OCI-LY1 (cell line): ENCODE measurements at regions not wholly inside any gene's neighbourhood (a gene's known extent, or its start where the extent isn't known, plus 50 kb on each side); places are given as distances from the start of the nearest gene placed in this dataset.
"Not testable (repeated sequence)": the region's sequence is repeated elsewhere in the genome, so short reads cannot be mapped to it uniquely, and the experiment has no call there.

ENCODE experiments used
- H2AFZ ChIP-seq: fragments of 200-600 bp; sonication (generic), shearing (Covaris generic); 2 replicates; pipeline ENCODE4 v1.6.0; 2014; ENCODE audit warnings: antibody characterized with exemption, mild to moderate bottlenecking, low read length
- H3F3A ChIP-seq: fragments of 200-600 bp; sonication (generic), shearing (Covaris generic); 2 replicates; pipeline ENCODE4 v1.6.0; 2014; ENCODE audit warnings: mild to moderate bottlenecking, antibody characterized with exemption, low read length, moderate library complexity; ENCODE audit not compliant: insufficient read depth
- H3K27ac ChIP-seq: fragments of 200-600 bp; sonication (generic); 2 replicates; pipeline ENCODE4 v1.5.1; 2014; ENCODE audit warnings: low read length, mixed run types, mild to moderate bottlenecking, low read depth; ENCODE audit not compliant: poor library complexity, severe bottlenecking
- H3K27me3 ChIP-seq: fragments of 200-600 bp; sonication (generic); 2 replicates; pipeline ENCODE4 v1.6.0; 2014; ENCODE audit warnings: antibody characterized with exemption, mild to moderate bottlenecking, low read length, moderate library complexity; ENCODE audit not compliant: insufficient read depth
- H3K36me3 ChIP-seq: fragments of 200-600 bp; sonication (generic); 2 replicates; pipeline ENCODE4 v1.6.1; 2014; ENCODE audit warnings: mild to moderate bottlenecking, antibody characterized with exemption, low read length, moderate library complexity, mixed read lengths; ENCODE audit not compliant: insufficient read depth
- H3K4me1 ChIP-seq: fragments of 200-600 bp; sonication (generic); 2 replicates; pipeline ENCODE4 v1.5.1; 2014; ENCODE audit warnings: mild to moderate bottlenecking, low read length, moderate library complexity; ENCODE audit not compliant: insufficient read depth, severe bottlenecking
- H3K4me2 ChIP-seq: fragments of 200-600 bp; sonication (generic), shearing (Covaris generic); 2 replicates; pipeline ENCODE4 v1.6.1; 2014; ENCODE audit warnings: low read length
- H3K4me3 ChIP-seq: fragments of 200-600 bp; sonication (generic); 2 replicates; pipeline ENCODE4 v1.5.1; 2014; ENCODE audit warnings: low read length, low read depth, mild to moderate bottlenecking, mixed read lengths; ENCODE audit not compliant: poor library complexity, severe bottlenecking
- H3K79me2 ChIP-seq: fragments of 200-600 bp; shearing (Covaris generic); 2 replicates; pipeline ENCODE4 v1.6.1; 2016; ENCODE audit warnings: mixed run types, low read length, mixed read lengths; ENCODE audit not compliant: insufficient read depth
- H3K9ac ChIP-seq: fragments of 200-600 bp; sonication (generic), shearing (Covaris generic); 2 replicates; pipeline ENCODE4 v1.6.1; 2014; ENCODE audit warnings: mild to moderate bottlenecking, low read length, mixed read lengths
- H3K9me2 ChIP-seq: fragments of 200-600 bp; sonication (generic), shearing (Covaris generic); 2 replicates; pipeline ENCODE4 v1.6.1; 2014; ENCODE audit warnings: low read depth, mild to moderate bottlenecking, low read length, mixed read lengths
- H3K9me3 ChIP-seq: fragments of 200-600 bp; shearing (Covaris generic); 2 replicates; pipeline ENCODE4 v1.6.1; 2014; ENCODE audit warnings: low read length, mixed read lengths
- H4K20me1 ChIP-seq: fragments of 200-600 bp; sonication (generic), shearing (Covaris generic); 2 replicates; pipeline ENCODE4 v1.6.0; 2016; ENCODE audit warnings: mild to moderate bottlenecking, low read length; ENCODE audit not compliant: insufficient read depth
- EZH2 ChIP-seq: fragments of 200-600 bp; sonication (generic), shearing (Covaris generic); IDR thresholded peaks from 2 replicates; pipeline ENCODE4 v1.8.0; 2017; ENCODE audit warnings: borderline replicate concordance, mixed run types, mild to moderate bottlenecking, antibody characterized with exemption, low read length, moderate library complexity, mixed read lengths
- TF ChIP-seq, protein P1 (sequence below): fragments of 200-600 bp; sonication (generic), shearing (Covaris generic); IDR thresholded peaks from 2 replicates; pipeline ENCODE4 v1.5.1; 2017; ENCODE audit warnings: mild to moderate bottlenecking, antibody characterized with exemption, low read length, moderate library complexity, mixed read lengths

DNA sequence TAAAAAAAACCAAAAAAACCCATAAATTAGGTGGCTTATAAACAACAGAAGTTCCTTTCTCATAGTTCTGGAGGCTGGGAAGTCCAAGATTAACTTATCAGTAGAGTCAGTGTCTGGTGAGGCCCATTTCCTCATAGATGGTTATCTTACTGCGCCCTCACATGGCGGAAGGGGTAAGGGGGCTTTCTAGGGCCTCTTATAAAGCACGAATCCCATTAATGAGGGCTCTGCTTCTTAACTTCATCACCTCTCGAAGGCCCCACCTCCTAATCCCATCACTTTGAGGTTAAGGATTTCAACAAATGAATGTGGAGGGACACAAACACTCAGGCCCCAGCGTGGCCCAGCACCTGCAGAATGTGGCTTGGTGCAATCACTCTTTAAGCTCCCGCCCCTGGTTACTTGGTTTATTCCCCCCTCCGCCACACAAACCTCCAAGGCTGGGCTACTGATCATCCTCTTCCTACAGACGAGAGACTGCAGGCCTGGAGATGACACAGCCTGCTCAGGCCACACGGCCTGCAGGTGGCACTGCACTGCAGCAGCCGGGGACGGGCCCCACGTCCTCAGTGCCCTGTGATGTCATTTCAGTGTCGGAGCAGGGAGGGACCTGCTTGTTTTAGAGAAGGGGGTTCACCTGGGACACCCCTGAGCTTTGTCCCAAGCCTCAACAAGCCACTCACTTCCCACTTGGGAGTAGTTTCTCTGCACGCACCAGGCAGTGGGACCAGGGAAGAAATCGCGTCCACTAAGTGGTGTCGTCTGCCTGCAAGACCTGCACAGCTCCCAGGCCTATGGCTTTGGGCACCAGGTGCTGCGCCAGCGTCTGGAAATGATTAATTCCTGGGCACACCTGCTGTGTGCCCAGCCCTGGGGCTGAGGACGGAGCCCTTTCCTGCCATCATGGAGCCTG is 178.5 kb downstream of the NPIPB11 start:
- not testable (repeated sequence) for H3K79me2 ChIP-seq, H3K36me3 ChIP-seq, H3K9me3 ChIP-seq, H3K27ac ChIP-seq, H3K9me2 ChIP-seq, H4K20me1 ChIP-seq, H3K9ac ChIP-seq, H3K27me3 ChIP-seq, H3K4me1 ChIP-seq, H2AFZ ChIP-seq, H3F3A ChIP-seq
- Histone ChIP-seq H3K4me2 (peak overlapping the region; percentile 39; the same call in 1 of the 2 replicates), H3K4me3 (peak overlapping the region; percentile 33)
- TF ChIP-seq, protein P1, sequence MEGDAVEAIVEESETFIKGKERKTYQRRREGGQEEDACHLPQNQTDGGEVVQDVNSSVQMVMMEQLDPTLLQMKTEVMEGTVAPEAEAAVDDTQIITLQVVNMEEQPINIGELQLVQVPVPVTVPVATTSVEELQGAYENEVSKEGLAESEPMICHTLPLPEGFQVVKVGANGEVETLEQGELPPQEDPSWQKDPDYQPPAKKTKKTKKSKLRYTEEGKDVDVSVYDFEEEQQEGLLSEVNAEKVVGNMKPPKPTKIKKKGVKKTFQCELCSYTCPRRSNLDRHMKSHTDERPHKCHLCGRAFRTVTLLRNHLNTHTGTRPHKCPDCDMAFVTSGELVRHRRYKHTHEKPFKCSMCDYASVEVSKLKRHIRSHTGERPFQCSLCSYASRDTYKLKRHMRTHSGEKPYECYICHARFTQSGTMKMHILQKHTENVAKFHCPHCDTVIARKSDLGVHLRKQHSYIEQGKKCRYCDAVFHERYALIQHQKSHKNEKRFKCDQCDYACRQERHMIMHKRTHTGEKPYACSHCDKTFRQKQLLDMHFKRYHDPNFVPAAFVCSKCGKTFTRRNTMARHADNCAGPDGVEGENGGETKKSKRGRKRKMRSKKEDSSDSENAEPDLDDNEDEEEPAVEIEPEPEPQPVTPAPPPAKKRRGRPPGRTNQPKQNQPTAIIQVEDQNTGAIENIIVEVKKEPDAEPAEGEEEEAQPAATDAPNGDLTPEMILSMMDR: peak; percentile 60

DNA sequence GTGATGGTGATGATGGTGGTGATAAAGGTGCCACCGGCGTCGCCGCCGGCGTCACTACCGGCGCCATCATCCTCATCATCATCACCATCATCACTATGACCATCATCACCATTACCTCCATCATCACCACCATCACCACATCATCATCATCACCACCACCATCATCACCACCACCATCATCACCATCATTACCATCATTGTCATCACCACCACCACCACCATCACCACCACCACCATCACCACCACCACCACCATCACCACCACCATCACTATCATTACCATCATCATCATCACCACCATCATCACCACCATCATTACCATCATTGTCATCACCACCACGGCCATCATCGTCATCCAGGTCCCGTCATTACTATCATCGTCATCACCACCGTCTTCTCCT is 179.7 kb downstream of the NPIPB11 start:
- Histone ChIP-seq H3K27ac (no peak overlapping the region), H3K9me3 (no peaks in the 10 kb centered on the region), H3K4me2 (no peak overlapping the region), H3K9ac (no peak overlapping the region), H3K9me2 (no peaks in the 10 kb centered on the region), H2AFZ (no peak overlapping the region), H3K4me1 (peaks cover 4% of the 10 kb centered on the region), H3K27me3 (no peaks in the 10 kb centered on the region), H3K36me3 (no peaks in the 10 kb centered on the region), H3K4me3 (no peak overlapping the region), H4K20me1 (no peaks in the 10 kb centered on the region), H3F3A (no peaks in the 10 kb centered on the region), H3K79me2 (no peaks in the 10 kb centered on the region)
- TF ChIP-seq, protein P1: no peak
- no peak for TF ChIP-seq EZH2

DNA sequence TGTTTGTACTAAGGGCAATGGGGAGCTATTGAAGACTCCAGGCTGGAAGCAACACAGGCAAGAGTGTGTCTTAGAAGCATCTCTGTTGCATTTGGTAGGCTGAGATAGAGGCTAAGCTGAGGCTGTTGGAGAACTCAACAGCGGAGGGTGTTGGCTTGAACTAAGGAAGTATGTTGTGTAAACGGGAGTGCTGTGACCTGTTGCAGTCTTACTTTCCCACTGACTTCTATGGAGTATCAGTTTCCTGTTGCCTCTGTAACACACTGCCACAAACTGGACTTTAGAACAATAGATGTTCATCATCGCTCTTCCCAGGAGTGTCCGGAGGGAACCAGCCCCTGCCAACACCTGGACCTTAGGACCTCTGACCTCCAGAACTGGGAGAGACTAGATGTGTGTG is 181.8 kb downstream of the NPIPB11 start:
- not testable (repeated sequence) for H3K4me3 ChIP-seq, H3K27me3 ChIP-seq, H3F3A ChIP-seq, H3K4me2 ChIP-seq, H3K27ac ChIP-seq, H3K4me1 ChIP-seq, H3K36me3 ChIP-seq, H3K9me3 ChIP-seq, H3K9me2 ChIP-seq, H2AFZ ChIP-seq, H3K9ac ChIP-seq, H4K20me1 ChIP-seq, H3K79me2 ChIP-seq

DNA sequence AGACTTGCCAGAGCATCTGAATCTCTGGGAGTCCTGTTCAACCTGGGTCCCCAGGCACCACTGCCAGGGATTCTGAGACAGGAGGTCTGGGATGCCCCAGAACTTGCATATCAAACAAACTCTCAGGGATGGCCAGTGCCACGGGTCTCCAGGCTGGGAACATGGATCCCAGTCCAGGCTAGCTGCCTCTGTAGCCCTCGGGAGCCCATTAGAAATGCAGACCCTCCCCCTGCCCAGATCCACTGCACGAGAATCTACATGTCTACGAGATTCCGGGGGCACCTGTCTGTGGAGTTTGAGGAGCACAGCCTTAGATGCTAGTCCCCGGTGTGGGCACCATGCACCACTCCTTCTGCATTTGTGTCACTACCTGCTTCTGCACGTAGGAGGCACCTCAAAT is 183.9 kb downstream of the NPIPB11 start:
- H2AFZ ChIP-seq, H3K9ac ChIP-seq, H3K27me3 ChIP-seq, H3K4me1 ChIP-seq, H3K79me2 ChIP-seq, H3K4me2 ChIP-seq, H3K9me2 ChIP-seq, H3F3A ChIP-seq, H3K9me3 ChIP-seq, H3K36me3 ChIP-seq, H3K27ac ChIP-seq, H3K4me3 ChIP-seq, H4K20me1 ChIP-seq: not testable (repeated sequence)

DNA sequence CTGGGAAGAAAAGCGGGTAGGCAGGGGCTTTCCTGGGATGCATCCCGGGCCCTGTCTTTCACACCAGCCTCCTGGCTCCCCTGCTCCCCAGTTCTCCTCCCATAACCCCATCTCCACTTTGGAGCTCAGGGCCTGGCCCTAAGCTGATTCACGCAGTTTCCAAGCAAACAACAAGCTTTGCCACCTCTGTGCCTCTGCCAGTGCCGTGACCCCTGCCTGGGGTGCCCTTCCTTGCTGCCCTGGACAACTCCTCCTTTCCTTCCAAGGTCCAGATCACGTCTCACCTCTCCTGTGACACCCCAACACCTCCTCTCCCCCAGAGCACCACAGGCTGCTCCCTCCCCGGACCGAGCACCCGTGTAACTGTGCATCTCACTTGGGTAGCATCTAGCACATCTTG is 184.5 kb downstream of the NPIPB11 start:
- not testable (repeated sequence) for H3K9ac ChIP-seq, H3K4me1 ChIP-seq

DNA sequence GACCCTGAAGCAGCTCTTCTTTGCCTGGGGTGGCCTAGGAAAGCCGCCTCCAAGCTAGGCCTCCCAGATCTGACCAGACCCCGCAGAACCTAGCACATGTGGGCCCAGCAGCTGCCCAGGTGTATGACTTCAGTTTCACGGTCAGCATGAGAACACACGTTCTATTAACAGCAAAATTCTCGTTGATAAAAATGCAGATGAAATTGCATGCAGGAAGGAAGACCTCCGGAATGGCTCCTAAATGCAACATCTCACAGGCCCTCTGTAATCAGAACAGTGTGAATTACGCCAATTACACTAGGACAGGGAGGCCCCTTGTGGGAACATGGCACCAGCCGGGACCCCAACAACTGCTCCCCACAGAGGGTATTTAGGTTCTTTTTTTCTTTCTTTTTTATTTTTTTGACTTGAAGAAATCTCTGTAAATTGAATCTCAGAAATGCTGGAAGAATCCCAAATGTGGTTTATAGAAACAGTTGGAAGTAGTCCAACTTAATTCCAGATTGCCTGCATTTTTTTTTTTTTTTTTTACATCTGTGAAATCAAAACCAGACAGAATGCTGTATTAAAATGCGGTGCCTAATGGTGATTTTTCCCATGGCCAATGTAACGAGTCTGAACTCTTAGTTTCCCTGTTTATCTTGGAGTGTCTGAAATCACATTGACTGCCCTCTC is 185.1 kb downstream of the NPIPB11 start:
- H3K79me2 ChIP-seq, H3K9ac ChIP-seq, H3K36me3 ChIP-seq, H3K27ac ChIP-seq, H2AFZ ChIP-seq, H4K20me1 ChIP-seq, H3K4me1 ChIP-seq, H3K27me3 ChIP-seq, H3K4me3 ChIP-seq, H3K9me3 ChIP-seq, H3F3A ChIP-seq, H3K9me2 ChIP-seq, H3K4me2 ChIP-seq: not testable (repeated sequence)

More for the DNA sequence above, 184.5 kb downstream of the NPIPB11 start:
- H3K9me3 ChIP-seq, H3K27me3 ChIP-seq, H3K79me2 ChIP-seq, H3K4me3 ChIP-seq, H3F3A ChIP-seq, H3K36me3 ChIP-seq, H2AFZ ChIP-seq, H3K9me2 ChIP-seq, H4K20me1 ChIP-seq, H3K4me2 ChIP-seq, H3K27ac ChIP-seq: not testable (repeated sequence)
